DND-41 (cell line): ENCODE measurements at regions not wholly inside any gene's neighbourhood (a gene's known extent, or its start where the extent isn't known, plus 50 kb on each side); places are given as distances from the start of the nearest gene placed in this dataset.

Source experiments
- ATAC-seq: fragments of 200-7000 bp; cut with Tn5 transposase; 3 replicates; pipeline ENCODE4 v1.9.1; 2021; ENCODE audit warnings: low read depth; ENCODE audit not compliant: insufficient read depth
- DNase-seq: peaks from one replicate; pipeline ENCODE4 v3.0.0-alpha.2; 2020
- H2AFZ ChIP-seq: 2 replicates; pipeline ENCODE4 v1.6.0; 2012; ENCODE audit warnings: low read depth, low read length
- H3K27ac ChIP-seq: 2 replicates; pipeline ENCODE4 v1.5.1; 2012; ENCODE audit warnings: low read length, inconsistent platforms
- H3K27me3 ChIP-seq: fragments of 200-600 bp; sonication (generic); 2 replicates; pipeline ENCODE4 v1.6.0; 2012; ENCODE audit warnings: low read length, mild to moderate bottlenecking, inconsistent platforms; ENCODE audit not compliant: insufficient read depth, poor library complexity
- H3K36me3 ChIP-seq: 2 replicates; pipeline ENCODE4 v1.5.1; 2012; ENCODE audit warnings: low read length, inconsistent platforms; ENCODE audit not compliant: insufficient read depth
- H3K4me1 ChIP-seq: 2 replicates; pipeline ENCODE4 v1.5.1; 2012; ENCODE audit warnings: mild to moderate bottlenecking, low read length; ENCODE audit not compliant: insufficient read depth
- H3K4me2 ChIP-seq: 2 replicates; pipeline ENCODE4 v1.6.0; 2012; ENCODE audit warnings: mild to moderate bottlenecking, moderate library complexity, low read length, inconsistent platforms; ENCODE audit not compliant: insufficient read depth
- H3K4me3 ChIP-seq, 2 experiments: fragments of 200-600 bp in 1 of 2; shearing (Covaris generic) in 1 of 2; 2 replicates each; pipeline ENCODE4 v1.5.1; 2012 to 2016; ENCODE audit warnings: inconsistent platforms in 2 of 2, low read length in 2 of 2, mild to moderate bottlenecking in 2 of 2, low read depth in 1 of 2, moderate library complexity in 1 of 2
- H3K79me2 ChIP-seq: 2 replicates; pipeline ENCODE4 v1.6.0; 2012; ENCODE audit warnings: low read length, inconsistent platforms; ENCODE audit not compliant: insufficient read depth
- H3K9ac ChIP-seq: 2 replicates; pipeline ENCODE4 v1.6.0; 2012; ENCODE audit warnings: low read depth, mild to moderate bottlenecking, inconsistent platforms, low read length, moderate library complexity
- H3K9me3 ChIP-seq: 2 replicates; pipeline ENCODE4 v1.5.1; 2012; ENCODE audit warnings: low read length, moderate library complexity, mild to moderate bottlenecking, inconsistent platforms; ENCODE audit not compliant: insufficient read depth, severe bottlenecking
- H4K20me1 ChIP-seq: 2 replicates; pipeline ENCODE4 v1.6.0; 2012; ENCODE audit warnings: low read length; ENCODE audit not compliant: insufficient read depth
- EZH2 ChIP-seq: IDR thresholded peaks from 3 replicates; pipeline ENCODE4 v1.6.1; 2012; ENCODE audit warnings: borderline replicate concordance, low read depth, mild to moderate bottlenecking, moderate library complexity, low read length, inconsistent platforms; ENCODE audit not compliant: severe bottlenecking
- TF ChIP-seq, protein P1 (sequence below): IDR thresholded peaks from 2 replicates; pipeline ENCODE4 v1.5.1; 2012; ENCODE audit warnings: borderline replicate concordance, low read length, moderate library complexity, mild to moderate bottlenecking; ENCODE audit not compliant: poor library complexity, severe bottlenecking; ENCODE audit errors: extremely low read depth

- Histone ChIP-seq H3K9me3 (no peaks in the 10 kb centered on the region), H3K36me3 (no peaks in the 10 kb centered on the region), H3K79me2 (no peaks in the 10 kb centered on the region), H2AFZ (no peak overlapping the region), H3K27ac (no peak overlapping the region), H3K9ac (no peak overlapping the region), H3K27me3 (no peaks in the 10 kb centered on the region), H3K4me2 (no peak overlapping the region), H3K4me3 (no peak overlapping the region), H4K20me1 (no peaks in the 10 kb centered on the region), H3K4me1 (no peaks in the 10 kb centered on the region)
- DNase-seq: no peak
- no peak for ATAC-seq
- no peak for TF ChIP-seq EZH2
Observed at GRCh38 chr5:122534829-122535228, 222.8 kb downstream of the SNCAIP start.

GRCh38 chr5:122541388-122541787 is 229.4 kb downstream of the SNCAIP start:
- Histone ChIP-seq H3K4me3 (no peak overlapping the region), H3K36me3 (no peaks in the 10 kb centered on the region), H3K4me1 (no peaks in the 10 kb centered on the region), H3K79me2 (no peaks in the 10 kb centered on the region), H3K9me3 (no peaks in the 10 kb centered on the region), H4K20me1 (no peaks in the 10 kb centered on the region), H3K4me2 (no peak overlapping the region), H2AFZ (no peak overlapping the region), H3K27ac (no peak overlapping the region), H3K27me3 (no peaks in the 10 kb centered on the region), H3K9ac (no peak overlapping the region)
- TF ChIP-seq, protein P1, sequence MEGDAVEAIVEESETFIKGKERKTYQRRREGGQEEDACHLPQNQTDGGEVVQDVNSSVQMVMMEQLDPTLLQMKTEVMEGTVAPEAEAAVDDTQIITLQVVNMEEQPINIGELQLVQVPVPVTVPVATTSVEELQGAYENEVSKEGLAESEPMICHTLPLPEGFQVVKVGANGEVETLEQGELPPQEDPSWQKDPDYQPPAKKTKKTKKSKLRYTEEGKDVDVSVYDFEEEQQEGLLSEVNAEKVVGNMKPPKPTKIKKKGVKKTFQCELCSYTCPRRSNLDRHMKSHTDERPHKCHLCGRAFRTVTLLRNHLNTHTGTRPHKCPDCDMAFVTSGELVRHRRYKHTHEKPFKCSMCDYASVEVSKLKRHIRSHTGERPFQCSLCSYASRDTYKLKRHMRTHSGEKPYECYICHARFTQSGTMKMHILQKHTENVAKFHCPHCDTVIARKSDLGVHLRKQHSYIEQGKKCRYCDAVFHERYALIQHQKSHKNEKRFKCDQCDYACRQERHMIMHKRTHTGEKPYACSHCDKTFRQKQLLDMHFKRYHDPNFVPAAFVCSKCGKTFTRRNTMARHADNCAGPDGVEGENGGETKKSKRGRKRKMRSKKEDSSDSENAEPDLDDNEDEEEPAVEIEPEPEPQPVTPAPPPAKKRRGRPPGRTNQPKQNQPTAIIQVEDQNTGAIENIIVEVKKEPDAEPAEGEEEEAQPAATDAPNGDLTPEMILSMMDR: no peak
- no peak for TF ChIP-seq EZH2
- ATAC-seq: no peak
- DNase-seq: no peak

DNA sequence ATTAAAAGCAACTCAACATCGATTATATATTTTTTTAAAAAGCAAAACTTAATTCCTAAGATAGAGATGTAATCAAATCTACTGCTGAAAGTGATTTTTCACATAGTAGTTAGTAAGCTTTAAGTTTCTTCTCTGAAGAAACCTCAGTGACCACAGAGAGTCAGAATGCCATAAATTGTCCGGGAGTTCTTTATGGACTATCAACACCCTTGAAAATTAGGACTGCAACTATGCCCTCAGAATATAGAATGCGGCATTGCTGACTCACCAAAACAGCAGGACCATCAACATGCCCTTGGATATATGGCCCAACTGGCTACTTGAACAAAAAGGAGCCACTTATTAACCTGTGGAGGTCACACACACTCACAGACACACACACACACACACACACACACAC is 228.9 kb upstream of the SNX2 start:
- TF ChIP-seq, protein P1: no peak
- TF ChIP-seq EZH2: no peak

GRCh38 chr5:122547219-122547618 is 227.7 kb upstream of the SNX2 start:
- H3K9me3 ChIP-seq: no peaks in the 10 kb centered on the region
- no peak for DNase-seq
- no peak overlapping the region for H3K9ac ChIP-seq
- H3K27me3 ChIP-seq: no peaks in the 10 kb centered on the region
- no peaks in the 10 kb centered on the region for H4K20me1 ChIP-seq
- no peaks in the 10 kb centered on the region for H3K79me2 ChIP-seq
- TF ChIP-seq, protein P1: no peak
- no peak for TF ChIP-seq EZH2
- H3K4me2 ChIP-seq: no peak overlapping the region
- no peak overlapping the region for H2AFZ ChIP-seq
- no peaks in the 10 kb centered on the region for H3K4me1 ChIP-seq
- no peak overlapping the region for H3K27ac ChIP-seq
- no peak overlapping the region for H3K4me3 ChIP-seq
- ATAC-seq: no peak
- no peaks in the 10 kb centered on the region for H3K36me3 ChIP-seq

More for the DNA sequence above, 228.9 kb upstream of the SNX2 start:
- no peak overlapping the region for H2AFZ ChIP-seq
- ATAC-seq (no peak), DNase-seq (no peak)
- no peak overlapping the region for H3K27ac ChIP-seq
- H4K20me1 ChIP-seq: no peaks in the 10 kb centered on the region
- H3K9me3 ChIP-seq: no peaks in the 10 kb centered on the region
- H3K4me3 ChIP-seq: no peak overlapping the region
- H3K4me2 ChIP-seq: no peak overlapping the region
- no peaks in the 10 kb centered on the region for H3K27me3 ChIP-seq
- H3K4me1 ChIP-seq: no peaks in the 10 kb centered on the region
- no peaks in the 10 kb centered on the region for H3K79me2 ChIP-seq
- no peaks in the 10 kb centered on the region for H3K36me3 ChIP-seq
- H3K9ac ChIP-seq: no peak overlapping the region
